ENCODE measurements at regions not wholly inside any gene's neighbourhood (a gene's known extent, or its start where the extent isn't known, plus 50 kb on each side); places are given as distances from the start of the nearest gene placed in this dataset.

- TF ChIP-seq CTCF (IDR thresholded peaks at IDR 0.05): no peak
- TF ChIP-seq EP300 (IDR thresholded peaks at IDR 0.05; ENCODE audit: low read depth): no peak
Observed at GRCh38 chr11:130650456-130651030, 202.1 kb downstream of the ADAMTS15 start.

Measured in transverse colon (tissue), 3 donors.